ENCODE measurements at regions not wholly inside any gene's neighbourhood (a gene's known extent, or its start where the extent isn't known, plus 50 kb on each side); places are given as distances from the start of the nearest gene placed in this dataset.

GRCh38 chr1:24257373-24257772 lies 61.8 kb upstream of the GRHL3 start:
- no peak overlapping the region for H3K4me3 ChIP-seq (ENCODE audit: low read length)
- no peak for DNase-seq (ENCODE audit: low read depth)
- no peak for TF ChIP-seq CTCF (conservative IDR thresholded peaks at IDR 0.05; ENCODE audit: low read depth, low read length)

GRCh38 chr1:24256687-24257086 lies 62.5 kb upstream of the GRHL3 start:
- no peak overlapping the region for H3K4me3 ChIP-seq (ENCODE audit: low read length)
- TF ChIP-seq CTCF (conservative IDR thresholded peaks at IDR 0.05; ENCODE audit: low read depth, low read length), result no peak
- DNase-seq (ENCODE audit: low read depth), result no peak

- H3K4me3 ChIP-seq (ENCODE audit: low read length), result no peak overlapping the region
- no peak for TF ChIP-seq CTCF (conservative IDR thresholded peaks at IDR 0.05; ENCODE audit: low read depth, low read length)
- no peak for DNase-seq (ENCODE audit: low read depth)
Measured at GRCh38 chr1:24255226-24255625, 63.9 kb upstream of the GRHL3 start.

GRCh38 chr1:24254783-24255182 lies 64.4 kb upstream of the GRHL3 start:
- no peak for DNase-seq (ENCODE audit: low read depth)
- no peak for TF ChIP-seq CTCF (conservative IDR thresholded peaks at IDR 0.05; ENCODE audit: low read depth, low read length)
- no peak overlapping the region for H3K4me3 ChIP-seq (ENCODE audit: low read length)

- no peak overlapping the region for H3K4me3 ChIP-seq (ENCODE audit: low read length)
- no peak for DNase-seq (ENCODE audit: low read depth)
- TF ChIP-seq CTCF (conservative IDR thresholded peaks at IDR 0.05; ENCODE audit: low read depth, low read length), result no peak
Measured at GRCh38 chr1:24253571-24253970, 65.6 kb upstream of the GRHL3 start.

- no peak overlapping the region for H3K4me3 ChIP-seq (ENCODE audit: low read length)
- TF ChIP-seq CTCF (conservative IDR thresholded peaks at IDR 0.05; ENCODE audit: low read depth, low read length), result no peak
- DNase-seq (ENCODE audit: low read depth), result no peak
Measured at GRCh38 chr1:24252185-24252780, 65.2 kb upstream of the IFNLR1 start.

GRCh38 chr1:24251501-24251900 lies 64.4 kb upstream of the IFNLR1 start:
- no peak overlapping the region for H3K4me3 ChIP-seq (ENCODE audit: low read length)
- no peak for DNase-seq (ENCODE audit: low read depth)
- TF ChIP-seq CTCF (conservative IDR thresholded peaks at IDR 0.05; ENCODE audit: low read depth, low read length), result no peak
